PC-9 (cell line): ENCODE measurements at regions not wholly inside any gene's neighbourhood (a gene's known extent, or its start where the extent isn't known, plus 50 kb on each side); places are given as distances from the start of the nearest gene placed in this dataset.

ENCODE experiments used
- BruUV-seq: library from RNA; stranded (reverse); fragments of 400-500 nt; replicated peaks from 2 replicates; lab custom pipeline; 2021; lab: Mats Ljungman, UMichigan
- CTCF ChIA-PET: fragments of 300-600 bp; sonication (Branson Sonifier 250); formaldehyde crosslinking; loops from one replicate; lab custom pipeline; 2022; ENCODE audit warnings: antibody characterized with exemption; lab: Charles Lee
- POLR2A ChIA-PET: fragments of 300-600 bp; sonication (Branson Sonifier 250); formaldehyde crosslinking; loops from one replicate; lab custom pipeline; 2022; ENCODE audit warnings: antibody characterized with exemption; ENCODE audit not compliant: unreplicated experiment; lab: Charles Lee
- DNase-seq, 2 experiments: peaks; one replicate each; pipeline versions ENCODE4 v3.0.0 to v3.0.0-alpha.2; 2015 to 2022; ENCODE audit warnings: mixed read lengths in 1 of 2
- H2AFZ ChIP-seq: fragments of 200-600 bp; sonication (generic); 2 replicates; pipeline ENCODE4 v1.8.1; 2017; ENCODE audit warnings: antibody characterized with exemption
- H3F3A ChIP-seq: fragments of 200-600 bp; sonication (generic); 2 replicates; pipeline ENCODE4 v1.8.1; 2017; ENCODE audit warnings: antibody characterized with exemption, mild to moderate bottlenecking, low read depth; ENCODE audit not compliant: insufficient read depth
- H3K27ac ChIP-seq: fragments of 200-600 bp; sonication (generic); 2 replicates; pipeline ENCODE4 v1.6.1; 2016; ENCODE audit warnings: mixed run types
- H3K27me3 ChIP-seq: fragments of 200-600 bp; sonication (generic); 2 replicates; pipeline ENCODE4 v1.6.1; 2016; ENCODE audit warnings: low read depth, mixed run types; ENCODE audit not compliant: insufficient read depth
- H3K36me3 ChIP-seq: fragments of 200-600 bp; sonication (generic); 2 replicates; pipeline ENCODE4 v1.6.1; 2016; ENCODE audit warnings: low read depth, mixed run types
- H3K4me1 ChIP-seq: fragments of 200-600 bp; sonication (generic); replicated peaks from 2 replicates; pipeline ENCODE4 v1.6.1; 2016; ENCODE audit warnings: mixed run types; ENCODE audit not compliant: insufficient read depth
- H3K4me2 ChIP-seq: fragments of 200-600 bp; sonication (generic); 2 replicates; pipeline ENCODE4 v1.6.1; 2017; ENCODE audit warnings: mixed run types
- H3K4me3 ChIP-seq: fragments of 200-600 bp; sonication (generic); 2 replicates; pipeline ENCODE4 v1.6.1; 2016; ENCODE audit warnings: mixed run types
- H3K79me2 ChIP-seq: fragments of 200-600 bp; sonication (generic); 2 replicates; pipeline ENCODE4 v1.6.1; 2017; ENCODE audit warnings: low read depth, mixed run types
- H3K9me2 ChIP-seq: fragments of 200-600 bp; sonication (generic); 2 replicates; pipeline ENCODE4 v1.8.1; 2017; ENCODE audit warnings: mild to moderate bottlenecking; ENCODE audit not compliant: insufficient read depth
- H3K9me3 ChIP-seq: fragments of 200-600 bp; sonication (generic); 2 replicates; pipeline ENCODE4 v1.8.1; 2016; ENCODE audit warnings: low read depth; ENCODE audit not compliant: insufficient read depth
- H4K20me1 ChIP-seq: fragments of 200-600 bp; sonication (generic); 2 replicates; pipeline ENCODE4 v1.8.1; 2017; ENCODE audit not compliant: insufficient read depth
- EZH2 ChIP-seq: fragments of 200-600 bp; sonication (generic); IDR thresholded peaks from 2 replicates; pipeline ENCODE4 v1.8.0; 2017; ENCODE audit warnings: antibody characterized with exemption, low read depth
- intact Hi-C: fragments of 100-400 bp; cut with micrococcal nuclease; formaldehyde crosslinking; loops from one replicate; pipeline ENCODE4 v1.10.0; 2022; ENCODE audit not compliant: unreplicated experiment
- TF ChIP-seq, protein P1 (sequence below): fragments of 200-600 bp; sonication (generic); conservative IDR thresholded peaks from 2 replicates; pipeline ENCODE4 v1.6.1; 2017; ENCODE audit warnings: mixed run types, antibody characterized with exemption, mild to moderate bottlenecking, moderate library complexity

DNA sequence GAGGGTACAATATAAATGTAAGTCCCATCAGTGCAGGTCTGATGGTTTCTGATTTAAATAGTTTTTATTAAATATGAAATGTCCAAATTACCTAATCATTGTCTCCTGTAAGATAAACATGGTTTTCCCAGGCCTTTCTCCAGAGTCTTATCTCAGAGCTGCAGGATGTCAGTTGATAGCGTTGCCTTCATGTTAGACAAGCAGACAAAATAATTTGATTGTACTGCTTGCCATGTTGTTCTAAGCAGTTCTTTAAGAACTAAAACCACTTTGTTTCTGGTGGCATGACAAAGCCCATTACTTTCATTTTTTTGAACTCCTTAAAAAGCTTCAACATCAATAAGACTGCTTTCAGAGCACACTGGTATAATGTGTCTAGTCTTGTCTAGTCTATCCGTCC lies 1073.5 kb downstream of the MAT2B start:
- no peaks in the 10 kb centered on the region for H3K9me2 ChIP-seq
- CTCF ChIA-PET = no interaction called here
- no peaks in the 10 kb centered on the region for H3K4me1 ChIP-seq
- H3K27ac ChIP-seq = no peak overlapping the region
- no peaks in the 10 kb centered on the region for H3K79me2 ChIP-seq
- no peak overlapping the region for H3K4me2 ChIP-seq
- H2AFZ ChIP-seq = no peak overlapping the region
- no peak overlapping the region for H3K4me3 ChIP-seq
- H3K9me3 ChIP-seq = no peaks in the 10 kb centered on the region
- POLR2A ChIA-PET = no interaction called here
- TF ChIP-seq EZH2 = no peak
- TF ChIP-seq, protein P1, sequence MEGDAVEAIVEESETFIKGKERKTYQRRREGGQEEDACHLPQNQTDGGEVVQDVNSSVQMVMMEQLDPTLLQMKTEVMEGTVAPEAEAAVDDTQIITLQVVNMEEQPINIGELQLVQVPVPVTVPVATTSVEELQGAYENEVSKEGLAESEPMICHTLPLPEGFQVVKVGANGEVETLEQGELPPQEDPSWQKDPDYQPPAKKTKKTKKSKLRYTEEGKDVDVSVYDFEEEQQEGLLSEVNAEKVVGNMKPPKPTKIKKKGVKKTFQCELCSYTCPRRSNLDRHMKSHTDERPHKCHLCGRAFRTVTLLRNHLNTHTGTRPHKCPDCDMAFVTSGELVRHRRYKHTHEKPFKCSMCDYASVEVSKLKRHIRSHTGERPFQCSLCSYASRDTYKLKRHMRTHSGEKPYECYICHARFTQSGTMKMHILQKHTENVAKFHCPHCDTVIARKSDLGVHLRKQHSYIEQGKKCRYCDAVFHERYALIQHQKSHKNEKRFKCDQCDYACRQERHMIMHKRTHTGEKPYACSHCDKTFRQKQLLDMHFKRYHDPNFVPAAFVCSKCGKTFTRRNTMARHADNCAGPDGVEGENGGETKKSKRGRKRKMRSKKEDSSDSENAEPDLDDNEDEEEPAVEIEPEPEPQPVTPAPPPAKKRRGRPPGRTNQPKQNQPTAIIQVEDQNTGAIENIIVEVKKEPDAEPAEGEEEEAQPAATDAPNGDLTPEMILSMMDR = no peak
- no peaks in the 10 kb centered on the region for H3K36me3 ChIP-seq
- no peaks in the 10 kb centered on the region for H3K27me3 ChIP-seq
- no peak for DNase-seq
- no peaks in the 10 kb centered on the region for H3F3A ChIP-seq
- intact Hi-C loops = no loop called here
- no TSS peak for BruUV-seq
- H4K20me1 ChIP-seq = no peaks in the 10 kb centered on the region

DNA sequence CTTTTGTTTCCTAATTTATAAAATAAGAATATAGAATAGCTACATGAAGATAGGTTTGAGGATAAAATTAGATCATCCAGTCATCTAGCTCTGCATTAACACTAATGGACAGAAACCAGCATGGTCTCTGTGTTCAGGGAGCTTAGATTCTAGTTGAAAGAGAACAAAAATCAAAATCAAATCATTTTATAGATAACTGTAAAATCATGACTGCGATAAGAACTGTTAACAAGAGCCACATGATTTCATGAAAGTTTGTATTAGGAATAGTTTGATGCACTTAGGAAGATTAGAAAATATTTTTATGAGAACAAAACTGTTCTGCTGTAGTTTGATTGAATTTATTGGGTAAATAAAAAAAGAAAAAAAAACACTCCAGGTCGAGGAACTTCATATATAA lies 1074.7 kb downstream of the MAT2B start:
- TF ChIP-seq, protein P1 = no peak
- no peak for TF ChIP-seq EZH2
- H3K36me3 ChIP-seq = no peaks in the 10 kb centered on the region
- no peak overlapping the region for H3K27ac ChIP-seq
- ChIA-PET CTCF (no interaction called here), POLR2A (no interaction called here)
- no peaks in the 10 kb centered on the region for H3K9me3 ChIP-seq
- intact Hi-C loops = no loop called here
- H3K4me3 ChIP-seq = no peak overlapping the region
- H3K79me2 ChIP-seq = no peaks in the 10 kb centered on the region
- no peaks in the 10 kb centered on the region for H3F3A ChIP-seq
- no peaks in the 10 kb centered on the region for H3K9me2 ChIP-seq
- no peaks in the 10 kb centered on the region for H3K4me1 ChIP-seq
- no peaks in the 10 kb centered on the region for H4K20me1 ChIP-seq
- DNase-seq = no peak
- no peak overlapping the region for H2AFZ ChIP-seq
- H3K4me2 ChIP-seq = no peak overlapping the region
- no peaks in the 10 kb centered on the region for H3K27me3 ChIP-seq
- BruUV-seq = no TSS peak

DNA sequence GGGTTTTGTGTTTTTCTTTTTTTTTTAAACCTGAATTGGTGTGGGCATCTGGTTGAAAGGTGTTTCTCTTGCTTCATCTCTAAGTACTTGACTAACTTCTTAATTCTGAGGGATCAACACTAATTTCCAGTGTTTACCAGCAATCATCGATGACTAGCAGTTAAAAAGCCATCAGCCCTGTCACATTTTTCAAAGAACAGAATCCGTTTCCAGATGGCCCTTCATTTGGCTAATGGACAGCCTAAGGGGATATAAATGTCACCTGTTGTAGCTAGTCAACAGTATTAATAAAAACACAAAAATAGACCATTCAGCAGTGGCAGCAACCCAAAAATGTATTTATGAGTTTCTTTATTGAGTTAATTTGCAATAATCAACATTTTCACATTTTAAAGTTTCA lies 1076.5 kb downstream of the MAT2B start:
- POLR2A ChIA-PET = no interaction called here
- no peak for TF ChIP-seq EZH2
- TF ChIP-seq, protein P1 = no peak

More for the DNA sequence above, 1076.5 kb downstream of the MAT2B start:
- DNase-seq = no peak
- no peaks in the 10 kb centered on the region for H3K9me3 ChIP-seq
- BruUV-seq = no TSS peak
- H4K20me1 ChIP-seq = no peaks in the 10 kb centered on the region
- intact Hi-C loops = no loop called here
- H3F3A ChIP-seq = no peaks in the 10 kb centered on the region
- CTCF ChIA-PET = no interaction called here
- no peaks in the 10 kb centered on the region for H3K27me3 ChIP-seq
- no peaks in the 10 kb centered on the region for H3K79me2 ChIP-seq
- no peak overlapping the region for H3K27ac ChIP-seq
- H2AFZ ChIP-seq = no peak overlapping the region
- no peaks in the 10 kb centered on the region for H3K36me3 ChIP-seq
- no peak overlapping the region for H3K4me3 ChIP-seq
- H3K4me2 ChIP-seq = no peak overlapping the region
- no peaks in the 10 kb centered on the region for H3K9me2 ChIP-seq
- no peaks in the 10 kb centered on the region for H3K4me1 ChIP-seq
